Rectal smooth muscle tissue (tissue), 1 donor: ENCODE measurements at regions not wholly inside any gene's neighbourhood (a gene's known extent, or its start where the extent isn't known, plus 50 kb on each side); places are given as distances from the start of the nearest gene placed in this dataset.
"Not testable (repeated sequence)": the region's sequence is repeated elsewhere in the genome, so short reads cannot be mapped to it uniquely, and the experiment has no call there.

ENCODE experiments used
- H3K27ac ChIP-seq: one replicate; pipeline ENCODE4 v1.7.0; 2013; ENCODE audit warnings: low read depth, low read length, inconsistent platforms
- H3K27me3 ChIP-seq: one replicate; pipeline ENCODE4 v1.7.0; 2013; ENCODE audit warnings: low read length; ENCODE audit not compliant: control insufficient read depth, insufficient read depth
- H3K36me3 ChIP-seq: one replicate; pipeline ENCODE4 v1.7.0; 2013; ENCODE audit warnings: low read length; ENCODE audit not compliant: control insufficient read depth, insufficient read depth
- H3K4me1 ChIP-seq: one replicate; pipeline ENCODE4 v1.7.0; 2013; ENCODE audit warnings: low read length; ENCODE audit not compliant: control insufficient read depth, insufficient read depth
- H3K4me3 ChIP-seq: one replicate; pipeline ENCODE4 v1.7.0; 2013; ENCODE audit warnings: low read length
- H3K9ac ChIP-seq: one replicate; pipeline ENCODE4 v1.7.0; 2013; ENCODE audit warnings: low read length

GRCh38 chr7:12491526-12491925, 79.0 kb upstream of the SCIN start:
- no peaks in the 10 kb centered on the region for H3K27me3 ChIP-seq
- H3K9ac ChIP-seq: no peak overlapping the region
- H3K36me3 ChIP-seq: no peaks in the 10 kb centered on the region
- no peak overlapping the region for H3K4me3 ChIP-seq
- H3K27ac ChIP-seq: no peak overlapping the region
- no peaks in the 10 kb centered on the region for H3K4me1 ChIP-seq

GRCh38 chr7:12493407-12493806, 77.1 kb upstream of the SCIN start:
- Histone ChIP-seq H3K27ac (no peak overlapping the region), H3K27me3 (no peaks in the 10 kb centered on the region), H3K4me3 (no peak overlapping the region), H3K9ac (no peak overlapping the region), H3K36me3 (no peaks in the 10 kb centered on the region), H3K4me1 (no peaks in the 10 kb centered on the region)

- Histone ChIP-seq H3K27ac (no peak overlapping the region), H3K36me3 (no peaks in the 10 kb centered on the region), H3K27me3 (no peaks in the 10 kb centered on the region), H3K4me1 (no peaks in the 10 kb centered on the region), H3K9ac (no peak overlapping the region), H3K4me3 (no peak overlapping the region)
These were observed 76.4 kb upstream of the SCIN start for GRCh38 chr7:12493863-12494686.

- no peak overlapping the region for H3K27ac ChIP-seq
- H3K9ac ChIP-seq: no peak overlapping the region
- H3K4me3 ChIP-seq: no peak overlapping the region
- H3K4me1 ChIP-seq: no peaks in the 10 kb centered on the region
- no peaks in the 10 kb centered on the region for H3K36me3 ChIP-seq
- H3K27me3 ChIP-seq: no peaks in the 10 kb centered on the region
These were observed 75.9 kb upstream of the SCIN start for GRCh38 chr7:12494687-12495024.

GRCh38 chr7:12496901-12497674, 73.4 kb upstream of the SCIN start:
- H3K36me3 ChIP-seq, H3K9ac ChIP-seq, H3K4me1 ChIP-seq, H3K27me3 ChIP-seq, H3K27ac ChIP-seq: not testable (repeated sequence)
- peak overlapping the region; percentile 13 for H3K4me3 ChIP-seq

GRCh38 chr7:12504149-12504548, 66.4 kb upstream of the SCIN start:
- Histone ChIP-seq H3K27me3 (no peaks in the 10 kb centered on the region), H3K27ac (no peak overlapping the region), H3K4me3 (no peak overlapping the region), H3K9ac (no peak overlapping the region), H3K4me1 (no peaks in the 10 kb centered on the region), H3K36me3 (no peaks in the 10 kb centered on the region)

- H3K36me3 ChIP-seq: no peaks in the 10 kb centered on the region
- H3K4me3 ChIP-seq: no peak overlapping the region
- no peaks in the 10 kb centered on the region for H3K4me1 ChIP-seq
- H3K27me3 ChIP-seq: no peaks in the 10 kb centered on the region
- no peak overlapping the region for H3K9ac ChIP-seq
- no peak overlapping the region for H3K27ac ChIP-seq
These were observed 62.5 kb upstream of the SCIN start for GRCh38 chr7:12508005-12508404.

GRCh38 chr7:12508554-12508953, 62.0 kb upstream of the SCIN start:
- Histone ChIP-seq H3K4me1 (no peaks in the 10 kb centered on the region), H3K27me3 (no peaks in the 10 kb centered on the region), H3K9ac (no peak overlapping the region), H3K4me3 (no peak overlapping the region), H3K27ac (no peak overlapping the region), H3K36me3 (no peaks in the 10 kb centered on the region)

- H3K36me3 ChIP-seq: no peaks in the 10 kb centered on the region
- no peaks in the 10 kb centered on the region for H3K27me3 ChIP-seq
These were observed 53.1 kb upstream of the SCIN start for GRCh38 chr7:12517451-12517850.

GRCh38 chr7:12518920-12519681, 51.4 kb upstream of the SCIN start:
- Histone ChIP-seq H3K9ac (no peak overlapping the region), H3K4me3 (no peak overlapping the region), H3K27ac (no peak overlapping the region), H3K36me3 (no peaks in the 10 kb centered on the region), H3K4me1 (no peaks in the 10 kb centered on the region), H3K27me3 (no peaks in the 10 kb centered on the region)

More at GRCh38 chr7:12517451-12517850, 53.1 kb upstream of the SCIN start:
- H3K4me1 ChIP-seq: no peaks in the 10 kb centered on the region
- no peak overlapping the region for H3K27ac ChIP-seq
- H3K9ac ChIP-seq: no peak overlapping the region
- H3K4me3 ChIP-seq: no peak overlapping the region

- Histone ChIP-seq H3K9ac (no peak overlapping the region), H3K36me3 (no peaks in the 10 kb centered on the region), H3K27ac (no peak overlapping the region), H3K4me3 (no peak overlapping the region), H3K4me1 (no peaks in the 10 kb centered on the region), H3K27me3 (no peaks in the 10 kb centered on the region)
These were observed 50.9 kb upstream of the SCIN start for GRCh38 chr7:12519682-12520009.
